ENCODE measurements at regions not wholly inside any gene's neighbourhood (a gene's known extent, or its start where the extent isn't known, plus 50 kb on each side); places are given as distances from the start of the nearest gene placed in this dataset.

GRCh38 chr11:97979741-97980140 is 1041.0 kb upstream of the CNTN5 start:
- no peaks in the 10 kb centered on the region for H3K36me3 ChIP-seq (ENCODE audit: insufficient read depth, low read length)
- H2AFZ ChIP-seq (ENCODE audit: low read length) = no peak overlapping the region
- no peaks in the 10 kb centered on the region for H3K4me1 ChIP-seq (ENCODE audit: insufficient read depth, low read length, severe bottlenecking)
- no peak overlapping the region for H3K27ac ChIP-seq (ENCODE audit: low read depth, low read length, poor library complexity, severe bottlenecking)
- TF ChIP-seq EZH2 (IDR thresholded peaks at IDR 0.05; ENCODE audit: borderline replicate concordance, low read length) (no peak), CTCF (IDR thresholded peaks at IDR 0.05; ENCODE audit: low read length) (no peak)
- H4K20me1 ChIP-seq (ENCODE audit: insufficient read depth, low read length) = no peaks in the 10 kb centered on the region
- H3K9me2 ChIP-seq (ENCODE audit: low read depth, low read length) = no peaks in the 10 kb centered on the region
- no peak overlapping the region for H3K4me2 ChIP-seq (ENCODE audit: low read length)
- H3K9ac ChIP-seq (ENCODE audit: low read length) = no peak overlapping the region
- no peaks in the 10 kb centered on the region for H3K9me3 ChIP-seq (ENCODE audit: low read length)
- no peak overlapping the region for H3K4me3 ChIP-seq (ENCODE audit: low read depth, low read length, poor library complexity, severe bottlenecking)
- no peaks in the 10 kb centered on the region for H3F3A ChIP-seq (ENCODE audit: insufficient read depth, low read length)
- H3K27me3 ChIP-seq (ENCODE audit: insufficient read depth, low read length) = no peaks in the 10 kb centered on the region
- H3K79me2 ChIP-seq (ENCODE audit: insufficient read depth, low read length) = no peaks in the 10 kb centered on the region

- Histone ChIP-seq H3K9ac (ENCODE audit: low read length) (no peak overlapping the region), H3K4me2 (ENCODE audit: low read length) (no peak overlapping the region), H3F3A (ENCODE audit: insufficient read depth, low read length) (no peaks in the 10 kb centered on the region), H3K79me2 (ENCODE audit: insufficient read depth, low read length) (no peaks in the 10 kb centered on the region), H3K4me3 (ENCODE audit: low read depth, low read length, poor library complexity, severe bottlenecking) (no peak overlapping the region), H3K9me3 (ENCODE audit: low read length) (no peaks in the 10 kb centered on the region), H3K36me3 (ENCODE audit: insufficient read depth, low read length) (no peaks in the 10 kb centered on the region), H3K27me3 (ENCODE audit: insufficient read depth, low read length) (no peaks in the 10 kb centered on the region), H3K9me2 (ENCODE audit: low read depth, low read length) (no peaks in the 10 kb centered on the region), H4K20me1 (ENCODE audit: insufficient read depth, low read length) (no peaks in the 10 kb centered on the region), H3K27ac (ENCODE audit: low read depth, low read length, poor library complexity, severe bottlenecking) (no peak overlapping the region), H2AFZ (ENCODE audit: low read length) (no peak overlapping the region), H3K4me1 (ENCODE audit: insufficient read depth, low read length, severe bottlenecking) (no peaks in the 10 kb centered on the region)
- TF ChIP-seq EZH2 (IDR thresholded peaks at IDR 0.05; ENCODE audit: borderline replicate concordance, low read length) (no peak), CTCF (IDR thresholded peaks at IDR 0.05; ENCODE audit: low read length) (no peak)
Observed at GRCh38 chr11:97982512-97982911, 1038.2 kb upstream of the CNTN5 start.

GRCh38 chr11:97989121-97989520 is 1031.6 kb upstream of the CNTN5 start:
- Histone ChIP-seq H3K4me1 (ENCODE audit: insufficient read depth, low read length, severe bottlenecking) (no peaks in the 10 kb centered on the region), H3K36me3 (ENCODE audit: insufficient read depth, low read length) (no peaks in the 10 kb centered on the region)

More at GRCh38 chr11:97989121-97989520, 1031.6 kb upstream of the CNTN5 start:
- Histone ChIP-seq H3K9me2 (ENCODE audit: low read depth, low read length) (no peaks in the 10 kb centered on the region), H2AFZ (ENCODE audit: low read length) (no peak overlapping the region), H3K27me3 (ENCODE audit: insufficient read depth, low read length) (no peaks in the 10 kb centered on the region), H3K27ac (ENCODE audit: low read depth, low read length, poor library complexity, severe bottlenecking) (no peak overlapping the region), H3K9me3 (ENCODE audit: low read length) (no peaks in the 10 kb centered on the region), H3K79me2 (ENCODE audit: insufficient read depth, low read length) (no peaks in the 10 kb centered on the region), H3K4me2 (ENCODE audit: low read length) (no peak overlapping the region), H3K9ac (ENCODE audit: low read length) (no peak overlapping the region), H3F3A (ENCODE audit: insufficient read depth, low read length) (no peaks in the 10 kb centered on the region), H4K20me1 (ENCODE audit: insufficient read depth, low read length) (no peaks in the 10 kb centered on the region), H3K4me3 (ENCODE audit: low read depth, low read length, poor library complexity, severe bottlenecking) (no peak overlapping the region)
- no peak for TF ChIP-seq EZH2 (IDR thresholded peaks at IDR 0.05; ENCODE audit: borderline replicate concordance, low read length)
- TF ChIP-seq CTCF (IDR thresholded peaks at IDR 0.05; ENCODE audit: low read length) = no peak
